ENCODE measurements at regions not wholly inside any gene's neighbourhood (a gene's known extent, or its start where the extent isn't known, plus 50 kb on each side); places are given as distances from the start of the nearest gene placed in this dataset.
"Not testable (repeated sequence)": the region's sequence is repeated elsewhere in the genome, so short reads cannot be mapped to it uniquely, and the experiment has no call there.

- H3K14ac ChIP-seq (ENCODE audit: low read length) = no peak overlapping the region
Measured at GRCh38 chr18:70700496-70700895, 411.7 kb downstream of the SOCS6 start.

GRCh38 chr18:70698574-70698973 is 409.7 kb downstream of the SOCS6 start:
- H3K27me3 ChIP-seq (ENCODE audit: insufficient read depth, low read length) = no peaks in the 10 kb centered on the region
- no peak overlapping the region for H3K4me3 ChIP-seq (ENCODE audit: low read depth, low read length)
- H3K79me1 ChIP-seq (ENCODE audit: low read length) = no peaks in the 10 kb centered on the region
- WGBS (ENCODE audit: extremely low coverage, insufficient coverage, insufficient read length) = no CpG with 5 or more reads among the region's 3 CpGs
- no peak overlapping the region for H4K8ac ChIP-seq (ENCODE audit: low read depth, low read length)
- no peak overlapping the region for H3K23ac ChIP-seq (ENCODE audit: low read length)
- H3K27ac ChIP-seq (ENCODE audit: low read depth, low read length) = no peak overlapping the region
- no peak overlapping the region for H3K18ac ChIP-seq (ENCODE audit: low read length)
- H3K79me2 ChIP-seq (ENCODE audit: control insufficient read depth, insufficient read depth, low read length, poor library complexity) = no peaks in the 10 kb centered on the region
- no peaks in the 10 kb centered on the region for H3K9me3 ChIP-seq (ENCODE audit: insufficient read depth, low read depth, low read length)
- H2AK5ac ChIP-seq (ENCODE audit: low read length) = no peak overlapping the region
- no peak overlapping the region for H2AFZ ChIP-seq (ENCODE audit: insufficient read depth, low read length, poor library complexity)
- H3K4ac ChIP-seq (ENCODE audit: low read depth, low read length) = no peak overlapping the region
- no peak overlapping the region for H2BK12ac ChIP-seq (ENCODE audit: low read length)
- H4K12ac ChIP-seq (ENCODE audit: low read depth, low read length) = no peak overlapping the region
- H3K36me3 ChIP-seq (ENCODE audit: control insufficient read depth in 1 of 2, insufficient read depth in 2 of 2, low read length in 2 of 2) = no peaks in the 10 kb centered on the region
- no peaks in the 10 kb centered on the region for H3K4me1 ChIP-seq (ENCODE audit: control insufficient read depth in 1 of 2, insufficient read depth in 2 of 2, low read length in 2 of 2)
- H4K91ac ChIP-seq (ENCODE audit: low read depth, low read length) = no peak overlapping the region
- no peak overlapping the region for H3K9ac ChIP-seq (ENCODE audit: low read length)
- H2BK120ac ChIP-seq (ENCODE audit: insufficient read depth, low read length, poor library complexity) = no peak overlapping the region
- no peak overlapping the region for H2BK5ac ChIP-seq (ENCODE audit: low read depth, low read length, poor library complexity)
- no peak for DNase-seq
- no peak overlapping the region for H3K14ac ChIP-seq (ENCODE audit: low read length)
- no peak overlapping the region for H3K4me2 ChIP-seq (ENCODE audit: low read length)

More at GRCh38 chr18:70700496-70700895, 411.7 kb downstream of the SOCS6 start:
- Histone ChIP-seq H3K79me2 (ENCODE audit: control insufficient read depth, insufficient read depth, low read length, poor library complexity) (no peaks in the 10 kb centered on the region), H3K18ac (ENCODE audit: low read length) (no peak overlapping the region), H3K4me3 (ENCODE audit: low read depth, low read length) (no peak overlapping the region), H3K23ac (ENCODE audit: low read length) (no peak overlapping the region), H3K27me3 (ENCODE audit: insufficient read depth, low read length) (no peaks in the 10 kb centered on the region), H3K27ac (ENCODE audit: low read depth, low read length) (no peak overlapping the region), H3K4ac (ENCODE audit: low read depth, low read length) (no peak overlapping the region), H4K91ac (ENCODE audit: low read depth, low read length) (no peak overlapping the region), H3K36me3 (ENCODE audit: control insufficient read depth in 1 of 2, insufficient read depth in 2 of 2, low read length in 2 of 2) (no peaks in the 10 kb centered on the region), H2BK12ac (ENCODE audit: low read length) (no peak overlapping the region), H4K12ac (ENCODE audit: low read depth, low read length) (no peak overlapping the region), H3K9me3 (ENCODE audit: insufficient read depth, low read depth, low read length) (no peaks in the 10 kb centered on the region), H2AFZ (ENCODE audit: insufficient read depth, low read length, poor library complexity) (no peak overlapping the region), H3K9ac (ENCODE audit: low read length) (no peak overlapping the region), H2BK5ac (ENCODE audit: low read depth, low read length, poor library complexity) (no peak overlapping the region), H3K79me1 (ENCODE audit: low read length) (no peaks in the 10 kb centered on the region), H4K8ac (ENCODE audit: low read depth, low read length) (no peak overlapping the region), H3K4me2 (ENCODE audit: low read length) (no peak overlapping the region), H2BK120ac (ENCODE audit: insufficient read depth, low read length, poor library complexity) (no peak overlapping the region), H2AK5ac (ENCODE audit: low read length) (no peak overlapping the region), H3K4me1 (ENCODE audit: control insufficient read depth in 1 of 2, insufficient read depth in 2 of 2, low read length in 2 of 2) (no peaks in the 10 kb centered on the region)
- DNase-seq = no peak

GRCh38 chr18:70693246-70693645 is 404.4 kb downstream of the SOCS6 start:
- Histone ChIP-seq H4K8ac (ENCODE audit: low read depth, low read length) (no peak overlapping the region), H3K27ac (ENCODE audit: low read depth, low read length) (no peak overlapping the region), H2BK12ac (ENCODE audit: low read length) (no peak overlapping the region), H3K4me1 (ENCODE audit: control insufficient read depth in 1 of 2, insufficient read depth in 2 of 2, low read length in 2 of 2) (no peaks in the 10 kb centered on the region), H2BK5ac (ENCODE audit: low read depth, low read length, poor library complexity) (no peak overlapping the region), H3K14ac (ENCODE audit: low read length) (no peak overlapping the region), H3K18ac (ENCODE audit: low read length) (no peak overlapping the region), H4K91ac (ENCODE audit: low read depth, low read length) (no peak overlapping the region), H3K4me3 (ENCODE audit: low read depth, low read length) (no peak overlapping the region), H3K36me3 (ENCODE audit: control insufficient read depth in 1 of 2, insufficient read depth in 2 of 2, low read length in 2 of 2) (no peaks in the 10 kb centered on the region), H3K27me3 (ENCODE audit: insufficient read depth, low read length) (no peaks in the 10 kb centered on the region), H3K9me3 (ENCODE audit: insufficient read depth, low read depth, low read length) (no peaks in the 10 kb centered on the region), H3K79me2 (ENCODE audit: control insufficient read depth, insufficient read depth, low read length, poor library complexity) (no peaks in the 10 kb centered on the region), H3K79me1 (ENCODE audit: low read length) (no peaks in the 10 kb centered on the region), H2BK120ac (ENCODE audit: insufficient read depth, low read length, poor library complexity) (no peak overlapping the region), H2AFZ (ENCODE audit: insufficient read depth, low read length, poor library complexity) (no peak overlapping the region), H3K4me2 (ENCODE audit: low read length) (no peak overlapping the region), H2AK5ac (ENCODE audit: low read length) (no peak overlapping the region), H3K4ac (ENCODE audit: low read depth, low read length) (no peak overlapping the region), H4K12ac (ENCODE audit: low read depth, low read length) (no peak overlapping the region), H3K9ac (ENCODE audit: low read length) (no peak overlapping the region), H3K23ac (ENCODE audit: low read length) (no peak overlapping the region)
- no peak for DNase-seq
- no CpG with 5 or more reads among the region's 6 CpGs for WGBS (ENCODE audit: extremely low coverage, insufficient coverage, insufficient read length)

- not testable (repeated sequence) for H3K23ac ChIP-seq (ENCODE audit: low read length); H4K8ac ChIP-seq (ENCODE audit: low read depth, low read length); DNase-seq; H3K36me3 ChIP-seq (ENCODE audit: control insufficient read depth in 1 of 2, insufficient read depth in 2 of 2, low read length in 2 of 2); H3K79me2 ChIP-seq (ENCODE audit: control insufficient read depth, insufficient read depth, low read length, poor library complexity); H3K4me3 ChIP-seq (ENCODE audit: low read depth, low read length); H4K12ac ChIP-seq (ENCODE audit: low read depth, low read length); H3K4ac ChIP-seq (ENCODE audit: low read depth, low read length); H2BK12ac ChIP-seq (ENCODE audit: low read length); H2AK5ac ChIP-seq (ENCODE audit: low read length); H3K9me3 ChIP-seq (ENCODE audit: insufficient read depth, low read depth, low read length); H4K91ac ChIP-seq (ENCODE audit: low read depth, low read length); H3K4me1 ChIP-seq (ENCODE audit: control insufficient read depth in 1 of 2, insufficient read depth in 2 of 2, low read length in 2 of 2); H3K9ac ChIP-seq (ENCODE audit: low read length); H3K27ac ChIP-seq (ENCODE audit: low read depth, low read length); H3K18ac ChIP-seq (ENCODE audit: low read length); H2BK120ac ChIP-seq (ENCODE audit: insufficient read depth, low read length, poor library complexity); H2BK5ac ChIP-seq (ENCODE audit: low read depth, low read length, poor library complexity); H3K27me3 ChIP-seq (ENCODE audit: insufficient read depth, low read length); H2AFZ ChIP-seq (ENCODE audit: insufficient read depth, low read length, poor library complexity); H3K79me1 ChIP-seq (ENCODE audit: low read length); H3K4me2 ChIP-seq (ENCODE audit: low read length); H3K14ac ChIP-seq (ENCODE audit: low read length)
- WGBS (ENCODE audit: extremely low coverage, insufficient coverage, insufficient read length) = no CpG with 5 or more reads among the region's 5 CpGs
Measured at GRCh38 chr18:70689765-70690164, 400.9 kb downstream of the SOCS6 start.
